ENCODE measurements at regions not wholly inside any gene's neighbourhood (a gene's known extent, or its start where the extent isn't known, plus 50 kb on each side); places are given as distances from the start of the nearest gene placed in this dataset.

DNA sequence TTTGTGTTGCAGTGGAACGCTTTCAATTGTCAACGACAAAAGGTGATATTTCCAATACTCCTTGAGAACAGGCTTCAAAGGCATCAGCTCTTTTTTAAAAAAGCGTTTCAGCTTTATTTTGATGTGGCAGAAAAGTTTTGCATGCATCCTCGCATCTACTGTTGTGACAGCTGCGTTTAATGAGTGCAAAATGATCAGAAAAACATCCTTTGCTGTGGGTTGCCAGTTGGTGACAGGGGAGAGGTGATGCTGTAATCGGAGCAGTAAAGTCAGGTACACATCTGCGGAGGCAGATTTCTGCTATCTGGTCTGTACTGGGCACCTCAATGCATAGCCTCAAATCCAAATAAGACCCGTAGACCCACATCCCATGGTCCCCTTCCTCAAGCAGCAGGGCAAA is 91.9 kb upstream of the POU3F3 start:
- DNase-seq (ENCODE audit: low spot score), result no peak

DNA sequence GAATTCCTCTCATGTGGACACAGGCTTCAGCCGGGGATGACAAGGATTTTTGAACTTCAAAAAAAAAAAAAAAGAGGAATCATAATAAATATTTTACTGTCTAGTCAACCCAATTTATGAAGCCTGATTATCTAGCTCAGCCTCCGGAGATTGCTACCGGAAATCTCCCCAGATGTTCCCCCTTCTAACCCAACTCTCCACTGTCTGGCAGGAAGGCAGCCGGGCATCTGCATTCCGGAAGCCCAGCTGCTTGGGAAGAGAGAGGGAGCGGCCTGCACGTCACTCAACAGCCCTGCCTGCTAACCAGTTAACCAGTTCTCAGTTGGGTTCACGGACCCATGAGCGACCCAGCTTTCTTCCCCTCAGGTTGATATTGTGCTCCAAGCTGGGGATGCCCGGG is 87.2 kb upstream of the POU3F3 start:
- DNase-seq (ENCODE audit: low spot score), result no peak

- DNase-seq (ENCODE audit: low spot score), result no peak
Measured at GRCh38 chr2:104768694-104769093, 85.2 kb upstream of the POU3F3 start.

- DNase-seq (ENCODE audit: low spot score), result no peak
Measured at GRCh38 chr2:104769096-104769495, 84.8 kb upstream of the POU3F3 start.

DNA sequence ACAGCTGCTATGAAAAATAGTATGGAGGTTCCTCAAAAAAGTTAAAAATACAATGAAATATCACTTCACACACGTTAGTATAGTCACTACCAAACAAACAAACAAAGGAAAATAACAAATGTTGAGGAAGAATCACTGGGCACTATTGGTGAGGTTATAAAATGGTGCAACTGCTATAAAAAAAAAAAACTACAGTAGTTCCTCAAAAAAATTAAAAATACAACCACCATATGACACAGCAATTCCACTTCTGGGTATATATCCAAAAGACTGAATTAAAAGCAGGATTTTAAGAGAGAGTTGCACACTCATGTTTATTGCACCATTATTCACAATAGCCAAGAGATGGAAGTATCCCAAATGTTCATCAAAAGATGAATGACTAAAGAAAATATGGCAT is 80.9 kb upstream of the POU3F3 start:
- no peak for DNase-seq (ENCODE audit: low spot score)

DNA sequence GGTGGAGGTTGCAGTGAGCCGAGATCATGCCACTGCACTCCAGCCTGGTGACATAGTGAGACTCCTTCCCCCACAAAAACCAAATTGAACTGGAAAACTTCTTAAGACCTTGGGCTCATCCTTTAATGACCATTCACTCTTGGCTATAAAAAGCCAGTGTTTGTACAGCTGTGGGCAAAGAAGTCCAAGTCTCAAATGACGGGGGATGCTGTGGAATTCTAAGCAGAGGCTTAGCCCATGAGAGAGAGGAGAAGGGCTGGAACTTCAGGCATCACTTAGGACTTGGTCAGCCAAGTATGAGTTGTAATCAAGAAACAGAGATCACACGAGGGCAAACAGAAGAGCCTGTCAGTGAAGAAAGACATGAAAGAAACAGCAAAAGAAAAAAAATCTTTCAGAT is 79.3 kb upstream of the POU3F3 start:
- no peak for DNase-seq (ENCODE audit: low spot score)

- DNase-seq (ENCODE audit: low spot score), result no peak
Measured at GRCh38 chr2:104777721-104778120, 76.2 kb upstream of the POU3F3 start.

- DNase-seq (ENCODE audit: low spot score), result no peak
Measured at GRCh38 chr2:104781151-104781550, 72.8 kb upstream of the POU3F3 start.

DNA sequence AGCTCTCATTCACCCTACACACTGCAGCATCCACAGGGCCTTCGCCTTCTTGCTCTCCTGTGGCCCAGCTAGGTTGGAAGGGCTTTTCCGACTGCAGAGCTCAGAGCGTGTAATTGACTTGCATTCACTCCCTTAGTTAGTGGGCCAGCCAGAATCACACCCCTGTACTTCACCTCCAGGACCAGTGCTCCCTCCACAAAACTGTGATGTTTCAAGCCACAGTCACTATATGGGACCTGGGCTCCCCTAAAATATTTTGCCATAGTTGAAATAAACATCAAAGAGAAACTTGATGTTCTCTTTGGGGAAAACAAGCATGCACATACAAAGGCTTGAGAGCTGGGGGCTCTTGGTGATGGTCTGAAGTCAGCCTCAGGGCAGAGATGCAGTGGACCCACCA is 69.7 kb upstream of the POU3F3 start:
- DNase-seq (ENCODE audit: low spot score), result no peak

GRCh38 chr2:104786204-104786603 is 67.7 kb upstream of the POU3F3 start:
- no peak for DNase-seq (ENCODE audit: low spot score)

GRCh38 chr2:104786821-104787220 is 67.1 kb upstream of the POU3F3 start:
- no peak for DNase-seq (ENCODE audit: low spot score)

DNA sequence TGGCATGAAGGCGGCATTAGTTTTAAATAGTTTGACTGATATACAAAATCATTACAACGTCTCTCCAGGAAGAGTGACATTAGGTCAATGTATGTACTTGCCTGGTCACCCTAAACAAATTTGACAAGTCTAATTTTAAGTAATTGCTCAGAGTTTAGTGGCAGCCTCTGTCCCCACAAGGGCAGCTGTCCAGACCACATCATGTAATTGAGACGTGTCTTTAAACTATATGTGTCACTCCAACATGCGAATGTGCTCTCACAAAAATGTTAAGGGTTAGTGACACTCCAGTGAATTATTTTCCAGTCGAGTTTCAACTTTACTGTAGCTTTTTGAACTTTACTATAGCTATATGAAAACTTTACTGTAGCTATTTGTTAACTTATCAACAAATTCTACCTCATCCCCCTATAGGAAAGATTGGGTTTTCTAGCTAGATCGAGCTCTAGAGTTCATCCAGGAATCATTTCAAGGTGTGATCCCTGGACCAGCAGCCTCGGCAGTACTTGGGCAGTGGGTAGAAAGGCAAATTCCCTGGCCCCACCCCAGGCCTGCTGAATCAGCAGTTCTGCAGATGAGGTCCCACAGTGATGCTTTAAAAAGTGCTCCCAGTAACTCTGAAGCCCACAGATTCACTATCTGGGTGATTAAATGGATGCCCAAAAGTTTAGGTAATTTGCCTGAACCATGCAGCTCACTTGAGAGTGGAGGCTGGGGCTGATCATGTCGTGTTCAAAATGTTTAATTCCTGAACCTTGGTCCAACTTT is 66.4 kb upstream of the POU3F3 start:
- no peak for DNase-seq (ENCODE audit: low spot score)

DNA sequence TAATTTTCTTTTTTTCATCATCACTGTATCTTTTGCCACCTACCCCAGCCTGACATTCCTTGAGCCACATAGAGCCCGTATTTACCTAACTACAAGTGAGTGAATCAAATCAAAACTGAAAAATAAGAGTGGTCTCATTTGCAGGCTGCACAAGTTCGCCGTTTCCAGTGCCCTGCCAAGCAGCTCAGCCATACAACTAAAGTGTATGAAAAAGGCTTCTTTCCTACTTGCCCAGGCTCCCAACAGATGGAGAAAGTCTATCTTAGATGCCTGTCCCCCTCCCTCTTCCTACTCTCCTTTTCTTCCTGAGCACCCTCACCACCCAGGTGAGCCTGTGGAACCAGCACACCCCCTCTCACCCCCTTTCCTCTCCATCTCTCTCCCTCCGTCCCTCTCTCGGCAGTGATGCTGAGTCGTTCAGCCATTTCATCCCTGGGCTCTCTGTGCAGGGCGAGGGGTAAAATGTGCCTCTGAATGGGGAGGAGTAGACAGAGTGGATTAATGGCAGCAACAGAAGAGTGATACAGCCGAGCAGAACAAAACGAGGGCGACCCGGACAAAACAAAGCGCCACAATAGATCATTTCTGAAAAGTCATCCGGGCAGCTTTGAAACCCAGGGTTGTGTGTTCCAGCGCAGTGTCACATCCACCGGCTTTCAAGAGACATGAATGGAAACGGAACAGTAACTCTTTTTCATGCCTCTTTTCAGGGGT is 65.0 kb upstream of the POU3F3 start:
- peak; percentile 37 for DNase-seq (ENCODE audit: low spot score)

DNA sequence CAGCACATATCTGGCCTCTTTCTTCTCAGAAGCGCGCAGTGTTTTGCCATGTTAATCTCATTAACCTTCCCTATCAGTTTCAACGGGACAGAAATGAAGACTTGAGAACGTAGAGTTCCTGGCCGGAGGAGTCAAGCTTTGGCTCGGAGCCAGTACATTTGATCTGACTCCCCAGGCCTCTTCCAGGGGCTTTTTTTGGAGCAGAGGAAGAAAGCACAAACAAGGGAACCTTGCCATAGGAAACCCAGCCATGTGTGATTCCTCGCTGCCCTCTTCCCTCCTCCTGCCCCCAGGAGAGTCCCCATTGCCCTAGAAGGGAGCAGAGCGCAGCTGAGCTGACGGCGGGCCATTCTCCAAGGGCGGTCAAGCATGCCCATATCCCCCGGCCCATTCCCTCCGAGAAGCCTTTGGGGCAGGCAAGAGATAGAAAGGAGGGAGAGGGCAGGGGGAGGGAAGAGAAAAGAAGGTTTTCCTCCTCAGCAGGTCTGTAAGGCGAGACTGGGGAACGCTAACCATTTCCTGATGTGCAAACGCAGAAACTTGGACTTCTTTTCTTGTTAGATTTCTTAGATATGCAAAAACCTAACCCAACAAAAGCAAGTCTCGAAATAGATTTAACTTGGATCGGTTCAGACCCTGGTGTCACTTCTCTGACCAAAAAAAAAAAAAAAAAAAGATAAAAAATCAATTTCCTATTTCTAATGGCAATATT is 63.7 kb upstream of the POU3F3 start:
- DNase-seq (ENCODE audit: low spot score), result peak; percentile 34

DNA sequence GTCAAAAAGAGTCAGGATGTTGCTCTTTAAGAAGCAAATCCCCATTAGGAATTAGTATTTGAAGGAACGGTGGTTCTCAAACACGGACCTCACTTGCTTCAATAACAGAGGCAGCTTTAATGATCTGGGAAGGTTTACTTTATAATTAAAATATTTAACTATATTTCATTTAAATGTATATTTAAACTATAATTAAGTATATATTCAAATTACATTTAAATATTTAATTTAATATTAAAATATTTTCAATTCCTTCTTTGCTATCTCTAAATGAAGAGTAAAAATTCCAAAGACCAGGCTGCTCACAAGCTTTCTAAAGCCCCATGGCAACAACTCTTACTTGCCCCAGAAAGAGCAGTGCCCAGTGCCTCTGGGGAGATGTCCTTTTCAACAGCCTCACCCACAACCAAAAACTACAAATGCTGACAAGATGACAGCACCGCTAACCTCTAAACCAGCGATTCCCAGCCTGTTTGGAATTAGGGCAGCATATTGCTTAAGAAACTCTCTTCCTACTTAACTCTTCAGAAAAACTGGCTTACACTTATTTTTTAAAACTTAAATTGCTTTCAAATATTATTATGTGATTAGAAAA is 62.9 kb upstream of the POU3F3 start:
- peak; percentile 20 for DNase-seq (ENCODE audit: low spot score)

- DNase-seq (ENCODE audit: low spot score), result no peak
Measured at GRCh38 chr2:104793966-104794365, 59.9 kb upstream of the POU3F3 start.

- no peak for DNase-seq (ENCODE audit: low spot score)
Measured at GRCh38 chr2:104794441-104794840, 59.5 kb upstream of the POU3F3 start.
